NCI-H2107 (cell line): ENCODE measurements at regions not wholly inside any gene's neighbourhood (a gene's known extent, or its start where the extent isn't known, plus 50 kb on each side); places are given as distances from the start of the nearest gene placed in this dataset.

Experiments
- DNase-seq: peaks from one replicate; lab custom pipeline; 2025; lab: John Stamatoyannopoulos, UW

DNA sequence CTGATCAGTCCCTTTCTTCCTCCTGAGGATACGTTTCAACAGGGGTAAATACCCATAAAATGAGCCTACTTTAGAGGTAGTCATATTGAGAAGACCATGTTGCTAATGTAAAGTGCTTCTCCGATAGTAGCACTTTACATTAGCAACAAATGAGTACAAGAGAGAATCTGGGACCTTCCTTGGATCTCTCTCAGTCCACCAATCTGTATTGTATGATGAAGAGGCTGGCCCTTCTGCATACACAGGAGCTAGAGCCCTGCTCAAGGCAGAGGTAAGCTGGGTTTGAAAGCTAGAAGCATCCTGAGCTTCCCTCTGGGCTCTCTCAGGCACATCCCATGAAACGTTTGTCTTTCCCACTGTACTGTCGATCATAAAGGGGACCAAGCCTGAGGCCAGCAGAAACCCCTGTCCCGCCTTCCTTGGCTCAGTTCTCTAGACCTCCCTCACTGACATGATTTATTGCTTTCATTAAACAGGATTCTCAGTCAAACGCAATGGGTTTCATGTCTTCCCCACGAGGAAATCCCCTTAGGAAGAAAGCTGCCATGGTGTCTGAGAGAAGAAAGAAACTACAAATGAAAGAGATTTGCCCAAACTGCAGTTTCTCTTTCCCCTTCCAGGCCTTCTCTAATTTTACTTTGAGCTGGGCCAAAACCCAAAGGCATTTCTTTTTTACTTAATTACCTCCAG is 62.8 kb upstream of the BCAR3 start:
- DNase-seq = no peak

DNA sequence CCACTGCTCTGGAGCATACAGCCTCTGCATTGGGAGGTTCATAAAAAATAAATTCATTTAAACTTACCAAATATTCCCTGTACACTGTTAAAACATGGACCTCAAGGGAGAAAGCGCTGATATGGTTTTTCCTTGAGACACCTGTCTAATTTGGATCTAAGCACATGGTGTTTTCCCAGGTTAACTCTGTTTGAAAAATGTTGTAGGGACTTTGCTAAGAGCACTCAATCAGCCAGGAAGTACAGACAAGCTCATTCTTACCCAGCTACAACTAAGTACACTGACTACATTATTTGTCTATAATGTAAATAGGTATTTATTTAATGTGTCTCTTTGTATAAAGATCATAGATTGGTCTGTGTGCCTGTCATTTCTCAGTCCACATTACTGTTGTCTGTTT is 61.8 kb upstream of the BCAR3 start:
- no peak for DNase-seq

DNA sequence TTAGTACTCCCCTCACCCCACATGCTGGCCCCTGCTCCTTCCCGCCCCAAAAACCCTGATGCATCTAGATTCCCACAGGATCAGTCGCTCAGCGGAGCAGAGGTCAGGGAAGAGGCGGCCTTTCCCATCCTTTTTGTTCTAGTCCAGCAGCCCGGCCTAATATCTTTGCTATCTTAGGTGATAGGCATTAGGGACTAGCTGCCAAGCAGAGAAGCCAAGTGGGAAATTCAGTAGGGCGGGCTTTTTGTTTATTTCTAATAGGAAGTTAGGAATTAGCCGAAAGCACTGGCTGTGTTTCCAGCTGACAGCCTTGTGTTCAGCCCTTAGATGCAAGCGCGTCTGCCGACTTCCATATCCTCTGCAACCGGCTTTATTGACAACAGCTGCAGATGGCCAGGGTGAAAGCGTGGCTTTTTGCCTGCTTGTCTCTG is 59.0 kb upstream of the BCAR3 start:
- DNase-seq = no peak

DNA sequence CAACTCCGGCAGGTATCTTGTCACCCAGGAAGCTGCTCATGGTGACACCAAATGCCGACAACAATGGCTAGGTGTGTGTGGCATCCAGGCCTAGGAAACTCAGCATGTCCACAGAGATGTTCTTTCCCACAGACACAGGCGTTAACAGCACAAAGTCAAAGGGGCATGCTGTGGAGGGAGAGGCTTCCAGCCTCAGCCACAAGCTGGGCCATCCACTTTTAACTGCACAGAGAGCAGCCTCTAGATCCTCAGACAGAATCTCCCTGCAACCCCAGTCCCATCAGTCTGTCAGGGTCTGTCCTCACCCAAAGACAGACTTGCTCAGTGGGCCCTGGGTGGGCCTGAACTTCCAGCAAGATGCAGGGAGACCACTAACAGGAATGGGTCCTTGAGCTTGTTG is 58.5 kb upstream of the BCAR3 start:
- no peak for DNase-seq

DNA sequence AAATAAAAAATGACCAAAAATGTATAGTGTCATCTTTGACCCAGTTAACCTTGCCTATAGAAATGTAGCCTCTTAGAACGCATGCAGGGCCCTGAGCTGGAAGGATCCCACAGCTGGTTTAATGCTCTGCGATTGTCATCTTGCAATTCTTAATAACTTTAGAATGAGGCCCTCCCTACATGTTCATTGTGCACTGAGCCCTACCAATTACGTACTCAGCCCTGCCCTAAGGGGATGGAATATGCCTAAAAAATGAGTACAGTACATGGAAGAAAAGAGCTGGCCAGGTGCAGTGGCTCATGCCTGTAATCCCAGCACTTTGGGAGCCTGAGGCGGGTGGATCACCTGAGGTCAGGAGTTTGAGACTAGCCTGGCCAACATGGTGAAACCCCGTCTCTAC is 57.8 kb upstream of the BCAR3 start:
- no peak for DNase-seq

DNA sequence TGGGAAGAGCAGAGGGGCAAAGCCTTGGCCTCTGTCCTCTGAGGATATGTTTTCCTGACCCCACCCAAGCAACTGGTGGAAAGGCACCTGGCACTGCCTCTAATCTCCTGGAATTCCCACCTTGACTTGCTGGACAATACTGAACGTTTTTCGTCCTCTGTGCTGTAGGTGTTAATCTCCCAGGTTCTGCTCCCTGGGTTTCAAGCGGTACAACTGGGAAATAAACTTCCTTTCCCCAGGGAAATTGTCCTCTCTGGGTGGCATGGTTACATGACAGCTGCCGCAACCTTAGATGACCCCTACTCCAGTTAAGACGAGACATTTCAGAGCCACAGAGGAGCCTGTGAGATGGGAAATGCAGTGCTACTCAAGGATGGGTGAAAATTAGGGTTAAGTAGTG is 57.3 kb upstream of the BCAR3 start:
- no peak for DNase-seq

DNA sequence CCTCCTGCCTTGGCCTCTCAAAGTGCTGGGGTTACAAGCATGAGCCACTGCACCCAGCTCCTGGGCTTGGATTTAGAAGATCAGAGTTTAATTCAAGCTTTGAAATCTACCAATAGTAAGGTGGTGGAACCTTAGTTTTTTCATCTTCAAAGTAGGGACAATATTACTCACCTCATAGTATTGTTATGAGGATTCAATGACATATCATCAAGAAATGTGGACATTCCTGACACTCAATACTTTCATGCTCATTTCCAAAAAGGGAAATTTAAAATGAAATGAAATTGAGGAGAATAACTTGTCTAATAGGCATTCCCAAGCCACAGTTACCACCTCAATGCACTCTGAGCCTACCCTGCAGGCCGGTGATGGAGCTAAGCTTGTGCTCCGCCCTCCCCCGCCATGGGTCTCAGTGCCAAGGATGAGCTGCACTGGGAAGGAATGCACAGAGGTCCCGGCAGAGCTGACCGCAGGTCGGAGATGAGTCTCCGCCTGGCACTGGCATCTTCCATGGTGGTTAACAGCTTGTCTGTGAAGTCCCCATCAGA is 56.5 kb upstream of the BCAR3 start:
- DNase-seq = no peak

DNA sequence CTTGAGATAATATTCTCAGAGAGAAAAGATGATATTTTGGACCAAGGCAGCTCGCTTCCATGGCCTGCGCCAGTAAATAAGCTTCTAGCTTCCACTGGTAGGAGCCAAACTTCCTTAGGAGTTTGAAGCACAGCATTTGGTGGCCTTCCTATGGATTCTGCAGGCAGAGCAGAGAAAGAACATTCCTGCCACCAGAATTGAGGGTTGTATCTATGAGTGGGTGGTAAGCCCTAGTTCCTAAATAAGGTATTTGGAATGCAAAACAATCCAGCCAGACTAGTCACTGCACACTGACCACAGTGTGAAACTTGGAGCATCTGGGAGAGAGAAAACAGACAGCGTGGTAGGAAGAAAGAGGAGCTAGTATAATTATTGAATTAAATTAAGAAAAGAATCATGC is 54.1 kb upstream of the BCAR3 start:
- DNase-seq = no peak

DNA sequence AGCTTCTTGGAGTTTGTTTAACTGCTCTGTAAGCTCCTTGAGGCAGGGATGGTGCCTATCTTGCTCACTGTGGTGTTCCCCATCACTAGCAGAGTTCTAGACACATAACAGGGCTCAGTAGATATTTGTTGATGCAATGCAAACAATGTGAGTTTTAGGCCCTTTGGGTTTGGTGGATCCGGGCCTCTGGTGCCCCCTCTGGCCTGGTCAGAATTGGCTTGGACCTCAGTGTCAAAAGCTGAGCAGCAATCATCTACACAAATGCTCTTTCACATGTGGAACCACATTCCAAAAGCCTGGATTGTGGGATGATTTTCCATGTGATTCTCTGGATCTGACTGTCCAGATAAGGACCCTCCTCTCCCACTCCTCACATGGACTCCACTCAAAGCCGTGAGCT is 53.4 kb upstream of the BCAR3 start:
- no peak for DNase-seq

DNA sequence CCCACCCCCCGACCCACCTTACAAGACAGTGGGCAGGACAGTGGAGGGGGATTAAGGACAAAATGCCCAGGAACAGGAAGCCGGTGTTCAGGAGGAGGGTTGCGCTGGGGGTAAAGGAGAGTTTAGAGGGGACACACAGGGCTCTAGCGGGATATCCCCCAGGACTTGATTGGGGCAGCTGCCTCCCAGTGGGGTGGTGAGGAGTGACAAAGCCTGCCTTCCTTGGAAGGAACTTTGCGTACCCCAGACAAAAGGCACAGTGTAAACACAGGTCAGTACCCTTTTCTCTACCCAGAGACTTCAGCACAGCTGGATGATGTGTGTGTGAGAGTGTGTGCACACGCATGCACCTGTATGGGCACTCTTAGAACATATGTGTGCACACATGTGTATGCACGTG is 51.7 kb upstream of the BCAR3 start:
- no peak for DNase-seq

DNA sequence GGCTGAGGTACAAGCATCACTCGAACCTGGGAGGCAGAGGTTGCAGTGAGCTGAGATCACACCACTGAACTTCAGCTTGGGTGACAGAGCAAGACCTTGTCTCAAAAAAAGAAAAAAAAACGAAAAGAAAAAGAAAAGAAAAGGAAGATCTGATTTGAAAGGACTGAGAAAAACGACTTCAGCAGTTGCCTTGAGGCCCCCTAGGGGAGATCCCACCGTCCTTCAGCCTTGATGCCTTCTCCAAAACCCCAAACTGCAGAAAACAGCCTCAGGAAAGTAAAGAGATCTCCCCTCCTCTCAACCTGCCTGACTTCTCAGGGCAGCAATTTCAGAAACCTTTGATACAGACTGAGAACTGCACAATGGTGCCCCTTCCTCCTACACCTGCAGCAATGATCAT is 50.9 kb upstream of the BCAR3 start:
- DNase-seq = no peak
